ENCODE measurements at regions not wholly inside any gene's neighbourhood (a gene's known extent, or its start where the extent isn't known, plus 50 kb on each side); places are given as distances from the start of the nearest gene placed in this dataset.

DNA sequence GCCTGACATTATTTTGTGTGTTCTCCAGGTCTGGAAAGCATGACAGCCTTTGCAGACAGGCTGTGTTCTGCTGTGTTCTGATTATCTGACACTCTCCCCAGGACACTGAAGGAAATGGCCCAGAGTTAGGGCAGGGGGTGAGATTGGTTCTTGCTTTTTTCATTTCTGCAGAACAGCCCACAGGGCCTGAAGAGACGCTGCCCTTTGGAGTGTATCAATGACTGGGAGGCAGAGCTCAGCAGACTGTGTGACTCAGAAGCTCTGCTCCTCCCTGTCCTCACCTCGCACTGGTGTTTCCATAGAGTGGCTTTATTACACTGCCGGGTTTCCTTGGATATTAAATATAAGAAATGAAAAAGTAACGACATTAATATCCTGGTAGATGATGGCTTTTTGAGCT lies 523.6 kb downstream of the NTRK3 start:
- no peak for TF ChIP-seq CTCF (IDR thresholded peaks at IDR 0.05)
- H3K9me3 ChIP-seq = no peaks in the 10 kb centered on the region
- no peak for ATAC-seq
- H3K4me1 ChIP-seq = no peaks in the 10 kb centered on the region
- intact Hi-C loops (cut with DNase I) = no loop called here
- H3K36me3 ChIP-seq (ENCODE audit: insufficient read depth in 1 of 2, low read depth in 1 of 2) = no peaks in the 10 kb centered on the region
- no peak for DNase-seq
- no peak overlapping the region for H3K27ac ChIP-seq
- no peak overlapping the region for H3K4me3 ChIP-seq
- WGBS, 3 donors = 76 to 86% (median 78%) methylated on average over 4 of the region's 4 CpGs
- no peaks in the 10 kb centered on the region for H3K27me3 ChIP-seq (ENCODE audit: insufficient read depth in 3 of 3, low read length in 2 of 3)

- Histone ChIP-seq H3K27me3 (ENCODE audit: insufficient read depth in 3 of 3, low read length in 2 of 3) (no peaks in the 10 kb centered on the region), H3K9me3 (no peaks in the 10 kb centered on the region), H3K4me1 (no peaks in the 10 kb centered on the region), H3K4me3 (no peak overlapping the region), H3K36me3 (ENCODE audit: insufficient read depth in 1 of 2, low read depth in 1 of 2) (no peaks in the 10 kb centered on the region), H3K27ac (no peak overlapping the region)
- DNase-seq (no peak), ATAC-seq (no peak)
- TF ChIP-seq CTCF (IDR thresholded peaks at IDR 0.05) = no peak
- intact Hi-C loops (cut with DNase I) = no loop called here
- 40 to 66% (median 56%) methylated on average over 3 of the region's 3 CpGs for WGBS, 3 donors
These were observed 524.9 kb downstream of the NTRK3 start for GRCh38 chr15:87731630-87732029.

DNA sequence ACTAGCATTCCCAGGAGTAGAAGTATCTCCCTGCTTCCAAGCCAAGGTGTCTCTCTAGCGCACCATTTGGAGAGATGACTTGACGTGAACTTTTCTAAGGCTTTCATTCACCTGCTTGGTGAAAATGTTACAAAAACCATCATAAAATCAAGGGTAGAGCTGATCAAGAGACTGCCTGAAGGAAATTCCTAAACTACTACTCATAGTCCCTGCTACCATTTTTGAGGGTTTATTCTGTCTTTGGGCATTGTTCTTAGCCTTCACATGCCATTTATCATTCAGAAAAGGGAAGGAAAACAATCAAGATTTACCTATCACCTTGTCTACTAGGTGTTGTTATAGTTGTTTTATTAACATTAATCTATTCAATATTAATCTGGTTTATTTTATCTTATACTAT lies 525.8 kb downstream of the NTRK3 start:
- TF ChIP-seq CTCF (IDR thresholded peaks at IDR 0.05) = no peak
- H3K9me3 ChIP-seq = no peaks in the 10 kb centered on the region
- H3K27ac ChIP-seq = no peak overlapping the region
- DNase-seq (no peak), ATAC-seq (no peak)
- H3K27me3 ChIP-seq (ENCODE audit: insufficient read depth in 3 of 3, low read length in 2 of 3) = no peaks in the 10 kb centered on the region
- no peak overlapping the region for H3K4me3 ChIP-seq
- intact Hi-C loops (cut with DNase I) = no loop called here
- no peaks in the 10 kb centered on the region for H3K36me3 ChIP-seq (ENCODE audit: insufficient read depth in 1 of 2, low read depth in 1 of 2)
- 97 to 98% (median 98%) methylated on average over 2 of the region's 2 CpGs for WGBS, 3 donors
- no peaks in the 10 kb centered on the region for H3K4me1 ChIP-seq

- no peaks in the 10 kb centered on the region for H3K9me3 ChIP-seq
- no peaks in the 10 kb centered on the region for H3K27me3 ChIP-seq (ENCODE audit: insufficient read depth in 3 of 3, low read length in 2 of 3)
- no peaks in the 10 kb centered on the region for H3K4me1 ChIP-seq
- ATAC-seq (no peak), DNase-seq (no peak)
- WGBS, 3 donors = 70 to 81% (median 77%) methylated on average over 2 of the region's 2 CpGs
- H3K4me3 ChIP-seq = no peak overlapping the region
- TF ChIP-seq CTCF (IDR thresholded peaks at IDR 0.05) = no peak
- no peaks in the 10 kb centered on the region for H3K36me3 ChIP-seq (ENCODE audit: insufficient read depth in 1 of 2, low read depth in 1 of 2)
- intact Hi-C loops (cut with DNase I) = no loop called here
- H3K27ac ChIP-seq = no peak overlapping the region
These were observed 527.5 kb downstream of the NTRK3 start for GRCh38 chr15:87728998-87729397.

DNA sequence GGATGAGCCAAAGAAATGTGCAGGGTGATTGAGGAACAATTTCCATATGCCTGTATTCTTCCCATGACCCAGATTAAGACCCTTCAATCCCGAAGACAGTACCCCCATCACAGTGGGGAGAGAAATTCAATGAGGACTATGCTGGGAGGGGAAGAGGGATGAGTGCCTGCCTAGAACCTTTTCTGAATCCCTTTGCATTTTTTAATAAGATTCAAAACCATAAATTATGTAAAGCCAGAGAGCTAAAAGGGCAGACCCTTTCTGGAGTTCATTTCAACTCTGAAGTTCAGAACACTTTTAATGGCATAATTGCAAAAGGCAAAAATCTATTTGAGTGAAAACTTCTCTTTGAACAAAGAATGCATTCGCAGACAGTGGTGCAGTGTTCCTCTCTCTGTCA lies 529.5 kb downstream of the NTRK3 start:
- no peak overlapping the region for H3K27ac ChIP-seq
- H3K9me3 ChIP-seq = no peaks in the 10 kb centered on the region
- TF ChIP-seq CTCF (IDR thresholded peaks at IDR 0.05) = no peak
- WGBS, 3 donors = 75 to 84% (median 82%) methylated on average over 2 of the region's 2 CpGs
- no peaks in the 10 kb centered on the region for H3K27me3 ChIP-seq (ENCODE audit: insufficient read depth in 3 of 3, low read length in 2 of 3)
- DNase-seq (no peak), ATAC-seq (no peak)
- no peaks in the 10 kb centered on the region for H3K36me3 ChIP-seq (ENCODE audit: insufficient read depth in 1 of 2, low read depth in 1 of 2)
- intact Hi-C loops (cut with DNase I) = no loop called here
- no peaks in the 10 kb centered on the region for H3K4me1 ChIP-seq
- no peak overlapping the region for H3K4me3 ChIP-seq

Measured in psoas muscle (tissue), 7 donors.